WTC11 (cell line): ENCODE measurements at regions not wholly inside any gene's neighbourhood (a gene's known extent, or its start where the extent isn't known, plus 50 kb on each side); places are given as distances from the start of the nearest gene placed in this dataset.

Source experiments
- NR2C2 ChIP-seq: sonication (generic); formaldehyde crosslinking; IDR thresholded peaks from 2 replicates; pipeline ENCODE4 v1.8.0; 2022; ENCODE audit warnings: mild to moderate bottlenecking, missing genetic modification reagents
- TCF7 ChIP-seq: sonication (generic); formaldehyde crosslinking; IDR thresholded peaks from 2 replicates; pipeline ENCODE4 v1.8.0; 2022; ENCODE audit warnings: mild to moderate bottlenecking, low read depth, missing genetic modification reagents, moderate library complexity
- TF ChIP-seq, protein P1 (sequence below): fragments of 200-600 bp; IDR thresholded peaks from 2 replicates; pipeline ENCODE4 v1.8.0; 2022; ENCODE audit warnings: antibody characterized with exemption

DNA sequence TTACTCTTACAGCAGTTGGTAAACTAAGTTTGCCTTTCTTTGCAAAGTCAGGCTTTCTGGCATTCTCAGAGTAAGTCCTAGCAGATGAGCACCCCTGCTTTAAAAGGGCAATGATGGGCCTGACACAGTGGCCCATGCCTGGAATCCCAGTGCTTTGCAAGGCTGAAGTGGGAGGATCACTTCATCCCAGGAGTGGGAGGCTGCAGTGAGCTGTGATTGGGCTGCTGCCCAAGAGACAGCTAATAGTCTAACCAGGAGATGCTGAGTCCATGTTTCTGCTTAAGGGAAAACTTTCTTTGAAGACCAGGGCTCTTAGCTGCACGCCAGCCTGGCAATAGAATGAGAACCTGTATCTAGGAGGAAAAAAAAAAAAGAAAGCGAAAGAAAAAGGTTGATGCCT is 100.2 kb upstream of the MPP7 start:
- TF ChIP-seq, protein P1, sequence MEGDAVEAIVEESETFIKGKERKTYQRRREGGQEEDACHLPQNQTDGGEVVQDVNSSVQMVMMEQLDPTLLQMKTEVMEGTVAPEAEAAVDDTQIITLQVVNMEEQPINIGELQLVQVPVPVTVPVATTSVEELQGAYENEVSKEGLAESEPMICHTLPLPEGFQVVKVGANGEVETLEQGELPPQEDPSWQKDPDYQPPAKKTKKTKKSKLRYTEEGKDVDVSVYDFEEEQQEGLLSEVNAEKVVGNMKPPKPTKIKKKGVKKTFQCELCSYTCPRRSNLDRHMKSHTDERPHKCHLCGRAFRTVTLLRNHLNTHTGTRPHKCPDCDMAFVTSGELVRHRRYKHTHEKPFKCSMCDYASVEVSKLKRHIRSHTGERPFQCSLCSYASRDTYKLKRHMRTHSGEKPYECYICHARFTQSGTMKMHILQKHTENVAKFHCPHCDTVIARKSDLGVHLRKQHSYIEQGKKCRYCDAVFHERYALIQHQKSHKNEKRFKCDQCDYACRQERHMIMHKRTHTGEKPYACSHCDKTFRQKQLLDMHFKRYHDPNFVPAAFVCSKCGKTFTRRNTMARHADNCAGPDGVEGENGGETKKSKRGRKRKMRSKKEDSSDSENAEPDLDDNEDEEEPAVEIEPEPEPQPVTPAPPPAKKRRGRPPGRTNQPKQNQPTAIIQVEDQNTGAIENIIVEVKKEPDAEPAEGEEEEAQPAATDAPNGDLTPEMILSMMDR: no peak
- TF ChIP-seq NR2C2 (no peak), TCF7 (CRISPR knock-in tag) (no peak)
